A549 (cell line): ENCODE measurements at regions not wholly inside any gene's neighbourhood (a gene's known extent, or its start where the extent isn't known, plus 50 kb on each side); places are given as distances from the start of the nearest gene placed in this dataset.

Source experiments
- EP300 ChIP-seq, 2 experiments: fragments of >200 bp; sonication (Bioruptor Twin); formaldehyde crosslinking; IDR thresholded peaks; 2 replicates in 1 of 2; 3 replicates in 1 of 2; pipeline ENCODE4 v1.6.1; 2016 to 2017
- MYC ChIP-seq: IDR thresholded peaks from 2 replicates; pipeline ENCODE4 v1.6.1; 2012; ENCODE audit warnings: mild to moderate bottlenecking, inconsistent platforms, low read length, improper control_type of control experiment, borderline replicate concordance
- NR3C1 ChIP-seq: fragments of >200 bp; sonication (Bioruptor Twin); formaldehyde crosslinking; IDR thresholded peaks from 3 replicates; pipeline ENCODE4 v1.6.1; 2017
- TF ChIP-seq, protein P1 (sequence below): fragments of >200 bp; sonication (Bioruptor Twin); formaldehyde crosslinking; IDR thresholded peaks from 3 replicates; pipeline ENCODE4 v1.5.1; 2016
- TF ChIP-seq, protein P2 (sequence below): IDR thresholded peaks from 2 replicates; pipeline ENCODE4 v1.6.1; 2012
- TF ChIP-seq, protein P3 (sequence below): IDR thresholded peaks from 2 replicates; pipeline ENCODE4 v1.6.1; 2012
- TF ChIP-seq, protein P4 (sequence below): fragments of 200-600 bp; sonication (generic); IDR thresholded peaks from 2 replicates; pipeline ENCODE4 v1.6.1; 2016; ENCODE audit warnings: antibody characterized with exemption, mild to moderate bottlenecking, moderate library complexity
- TF ChIP-seq, protein P5 (sequence below): fragments of 450-650 bp; IDR thresholded peaks from 2 replicates; pipeline ENCODE4 v1.6.1; 2014; ENCODE audit warnings: antibody characterized with exemption

DNA sequence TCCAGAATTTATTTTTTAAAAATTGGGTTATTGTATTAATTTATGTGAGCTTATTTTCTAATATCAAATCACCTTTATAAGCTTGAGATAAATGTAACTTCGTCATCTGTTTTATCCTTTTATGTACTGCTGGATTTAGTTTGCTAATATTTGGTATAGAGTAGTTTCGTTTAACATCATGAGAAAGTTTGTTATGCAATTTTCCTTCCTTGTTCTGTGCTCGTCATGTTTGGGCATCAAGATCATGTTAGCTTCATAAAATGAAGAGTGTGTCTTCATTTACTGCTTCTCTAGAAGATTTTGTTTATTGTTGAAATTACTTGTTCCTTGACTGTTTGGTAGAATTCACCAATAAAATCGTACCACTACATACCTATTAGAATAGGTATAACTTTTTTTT is 262.1 kb upstream of the SATB1 start:
- TF ChIP-seq, protein P1, sequence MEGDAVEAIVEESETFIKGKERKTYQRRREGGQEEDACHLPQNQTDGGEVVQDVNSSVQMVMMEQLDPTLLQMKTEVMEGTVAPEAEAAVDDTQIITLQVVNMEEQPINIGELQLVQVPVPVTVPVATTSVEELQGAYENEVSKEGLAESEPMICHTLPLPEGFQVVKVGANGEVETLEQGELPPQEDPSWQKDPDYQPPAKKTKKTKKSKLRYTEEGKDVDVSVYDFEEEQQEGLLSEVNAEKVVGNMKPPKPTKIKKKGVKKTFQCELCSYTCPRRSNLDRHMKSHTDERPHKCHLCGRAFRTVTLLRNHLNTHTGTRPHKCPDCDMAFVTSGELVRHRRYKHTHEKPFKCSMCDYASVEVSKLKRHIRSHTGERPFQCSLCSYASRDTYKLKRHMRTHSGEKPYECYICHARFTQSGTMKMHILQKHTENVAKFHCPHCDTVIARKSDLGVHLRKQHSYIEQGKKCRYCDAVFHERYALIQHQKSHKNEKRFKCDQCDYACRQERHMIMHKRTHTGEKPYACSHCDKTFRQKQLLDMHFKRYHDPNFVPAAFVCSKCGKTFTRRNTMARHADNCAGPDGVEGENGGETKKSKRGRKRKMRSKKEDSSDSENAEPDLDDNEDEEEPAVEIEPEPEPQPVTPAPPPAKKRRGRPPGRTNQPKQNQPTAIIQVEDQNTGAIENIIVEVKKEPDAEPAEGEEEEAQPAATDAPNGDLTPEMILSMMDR, result no peak
- TF ChIP-seq MYC (no peak), NR3C1 (no peak), EP300 (IDR thresholded peaks at IDR 0.05) (no peak)
- TF ChIP-seq, protein P2, sequence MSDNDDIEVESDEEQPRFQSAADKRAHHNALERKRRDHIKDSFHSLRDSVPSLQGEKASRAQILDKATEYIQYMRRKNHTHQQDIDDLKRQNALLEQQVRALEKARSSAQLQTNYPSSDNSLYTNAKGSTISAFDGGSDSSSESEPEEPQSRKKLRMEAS, result no peak
- TF ChIP-seq, protein P3, sequence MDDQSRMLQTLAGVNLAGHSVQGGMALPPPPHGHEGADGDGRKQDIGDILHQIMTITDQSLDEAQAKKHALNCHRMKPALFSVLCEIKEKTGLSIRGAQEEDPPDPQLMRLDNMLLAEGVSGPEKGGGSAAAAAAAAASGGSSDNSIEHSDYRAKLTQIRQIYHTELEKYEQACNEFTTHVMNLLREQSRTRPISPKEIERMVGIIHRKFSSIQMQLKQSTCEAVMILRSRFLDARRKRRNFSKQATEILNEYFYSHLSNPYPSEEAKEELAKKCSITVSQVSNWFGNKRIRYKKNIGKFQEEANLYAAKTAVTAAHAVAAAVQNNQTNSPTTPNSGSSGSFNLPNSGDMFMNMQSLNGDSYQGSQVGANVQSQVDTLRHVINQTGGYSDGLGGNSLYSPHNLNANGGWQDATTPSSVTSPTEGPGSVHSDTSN, result no peak
- TF ChIP-seq, protein P4, sequence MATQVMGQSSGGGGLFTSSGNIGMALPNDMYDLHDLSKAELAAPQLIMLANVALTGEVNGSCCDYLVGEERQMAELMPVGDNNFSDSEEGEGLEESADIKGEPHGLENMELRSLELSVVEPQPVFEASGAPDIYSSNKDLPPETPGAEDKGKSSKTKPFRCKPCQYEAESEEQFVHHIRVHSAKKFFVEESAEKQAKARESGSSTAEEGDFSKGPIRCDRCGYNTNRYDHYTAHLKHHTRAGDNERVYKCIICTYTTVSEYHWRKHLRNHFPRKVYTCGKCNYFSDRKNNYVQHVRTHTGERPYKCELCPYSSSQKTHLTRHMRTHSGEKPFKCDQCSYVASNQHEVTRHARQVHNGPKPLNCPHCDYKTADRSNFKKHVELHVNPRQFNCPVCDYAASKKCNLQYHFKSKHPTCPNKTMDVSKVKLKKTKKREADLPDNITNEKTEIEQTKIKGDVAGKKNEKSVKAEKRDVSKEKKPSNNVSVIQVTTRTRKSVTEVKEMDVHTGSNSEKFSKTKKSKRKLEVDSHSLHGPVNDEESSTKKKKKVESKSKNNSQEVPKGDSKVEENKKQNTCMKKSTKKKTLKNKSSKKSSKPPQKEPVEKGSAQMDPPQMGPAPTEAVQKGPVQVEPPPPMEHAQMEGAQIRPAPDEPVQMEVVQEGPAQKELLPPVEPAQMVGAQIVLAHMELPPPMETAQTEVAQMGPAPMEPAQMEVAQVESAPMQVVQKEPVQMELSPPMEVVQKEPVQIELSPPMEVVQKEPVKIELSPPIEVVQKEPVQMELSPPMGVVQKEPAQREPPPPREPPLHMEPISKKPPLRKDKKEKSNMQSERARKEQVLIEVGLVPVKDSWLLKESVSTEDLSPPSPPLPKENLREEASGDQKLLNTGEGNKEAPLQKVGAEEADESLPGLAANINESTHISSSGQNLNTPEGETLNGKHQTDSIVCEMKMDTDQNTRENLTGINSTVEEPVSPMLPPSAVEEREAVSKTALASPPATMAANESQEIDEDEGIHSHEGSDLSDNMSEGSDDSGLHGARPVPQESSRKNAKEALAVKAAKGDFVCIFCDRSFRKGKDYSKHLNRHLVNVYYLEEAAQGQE, result no peak
- TF ChIP-seq, protein P5, sequence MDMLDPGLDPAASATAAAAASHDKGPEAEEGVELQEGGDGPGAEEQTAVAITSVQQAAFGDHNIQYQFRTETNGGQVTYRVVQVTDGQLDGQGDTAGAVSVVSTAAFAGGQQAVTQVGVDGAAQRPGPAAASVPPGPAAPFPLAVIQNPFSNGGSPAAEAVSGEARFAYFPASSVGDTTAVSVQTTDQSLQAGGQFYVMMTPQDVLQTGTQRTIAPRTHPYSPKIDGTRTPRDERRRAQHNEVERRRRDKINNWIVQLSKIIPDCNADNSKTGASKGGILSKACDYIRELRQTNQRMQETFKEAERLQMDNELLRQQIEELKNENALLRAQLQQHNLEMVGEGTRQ, result no peak
